ENCODE measurements at regions not wholly inside any gene's neighbourhood (a gene's known extent, or its start where the extent isn't known, plus 50 kb on each side); places are given as distances from the start of the nearest gene placed in this dataset.

DNA sequence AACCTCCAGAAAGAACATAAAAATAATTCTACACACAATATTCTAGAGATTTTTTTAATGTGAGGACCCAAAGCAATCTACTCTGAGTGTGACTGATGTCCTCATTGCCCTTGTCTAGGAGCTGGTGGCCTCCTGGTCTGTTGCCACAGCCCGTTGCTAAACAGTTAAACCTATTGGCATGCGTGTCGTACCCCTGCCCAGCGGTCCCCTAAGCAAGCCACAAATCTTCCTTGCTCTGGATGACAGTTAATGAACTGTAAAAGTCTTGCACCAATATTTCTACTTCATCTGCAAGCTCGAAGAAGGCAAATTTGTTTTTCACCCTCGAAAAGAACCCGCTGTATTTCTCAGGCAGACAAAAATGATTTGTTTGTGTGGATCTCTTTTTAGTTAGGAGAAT lies 489.1 kb upstream of the MEX3C start:
- no peaks in the 10 kb centered on the region for H3K27me3 ChIP-seq (ENCODE audit: low read depth)
- H3K4me3 ChIP-seq = no peak overlapping the region
- no peak for DNase-seq
- no peak for ATAC-seq
- no peaks in the 10 kb centered on the region for H3K9me3 ChIP-seq
- no peak overlapping the region for H3K27ac ChIP-seq
- no peak for TF ChIP-seq CTCF (IDR thresholded peaks at IDR 0.05)
- H3K36me3 ChIP-seq = no peaks in the 10 kb centered on the region
- intact Hi-C loops (cut with DNase I) = no loop called here
- H3K4me1 ChIP-seq = no peaks in the 10 kb centered on the region

DNA sequence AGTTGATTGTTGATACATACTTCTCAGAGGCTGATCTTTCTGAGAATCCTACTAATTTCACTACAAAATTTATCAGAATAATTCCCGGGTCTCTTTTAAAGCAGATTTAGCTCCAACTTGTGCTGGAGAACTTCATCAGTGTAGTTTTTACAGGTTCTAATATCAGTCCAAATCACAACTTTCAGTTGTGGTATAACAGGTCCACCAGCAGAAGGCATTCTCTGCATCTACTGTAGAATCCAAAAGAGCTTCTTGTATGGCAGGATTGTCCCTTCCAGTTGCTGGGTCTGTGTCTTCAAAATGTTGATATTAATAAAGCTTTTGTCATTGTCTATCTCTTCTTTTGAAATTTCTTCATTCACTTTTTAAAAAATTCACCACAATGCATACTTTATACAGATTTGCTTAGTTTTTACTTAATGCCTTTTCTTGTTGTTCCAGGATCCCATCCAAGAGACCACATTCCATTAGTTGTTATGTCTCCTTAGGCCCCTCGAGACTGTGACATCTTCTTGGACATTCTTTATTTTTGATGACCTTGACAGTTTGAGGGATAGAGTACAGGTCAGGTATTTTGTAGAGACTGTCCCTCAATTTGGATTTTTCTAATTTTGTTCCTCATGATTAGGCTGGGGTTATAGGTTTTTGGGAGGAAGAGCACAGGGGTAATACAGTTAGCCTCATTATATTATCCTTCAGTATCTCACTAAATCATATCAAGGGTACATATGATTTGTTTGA lies 490.5 kb upstream of the MEX3C start:
- Histone ChIP-seq H3K27ac (no peak overlapping the region), H3K36me3 (no peaks in the 10 kb centered on the region), H3K27me3 (ENCODE audit: low read depth) (no peaks in the 10 kb centered on the region), H3K4me3 (no peak overlapping the region), H3K9me3 (no peaks in the 10 kb centered on the region), H3K4me1 (no peaks in the 10 kb centered on the region)
- intact Hi-C loops (cut with DNase I) = no loop called here
- no peak for TF ChIP-seq CTCF (IDR thresholded peaks at IDR 0.05)
- no peak for DNase-seq
- ATAC-seq = no peak

DNA sequence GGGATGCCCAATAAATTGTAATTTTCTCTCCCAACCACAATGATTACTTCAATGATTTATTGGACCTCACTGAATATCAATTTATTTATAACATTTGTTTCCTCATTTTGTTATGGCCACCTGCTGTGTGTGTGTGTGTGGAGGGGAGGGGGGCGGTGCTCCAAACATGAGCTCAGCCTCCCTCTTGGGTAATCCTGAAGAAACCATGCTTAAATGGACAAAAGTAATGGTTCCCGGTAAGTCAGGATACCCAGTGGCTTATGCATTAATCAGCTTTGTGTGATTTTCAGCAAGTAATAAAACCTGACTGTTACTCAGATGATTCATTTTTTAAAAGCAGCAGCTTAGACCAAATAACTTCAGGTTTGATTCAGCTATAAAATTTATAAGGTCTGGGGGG lies 495.1 kb upstream of the MEX3C start:
- TF ChIP-seq CTCF (IDR thresholded peaks at IDR 0.05) = no peak
- DNase-seq = no peak
- H3K27ac ChIP-seq = no peak overlapping the region
- H3K9me3 ChIP-seq = no peaks in the 10 kb centered on the region
- no peaks in the 10 kb centered on the region for H3K36me3 ChIP-seq
- no peak for ATAC-seq
- no peak overlapping the region for H3K4me3 ChIP-seq
- no peaks in the 10 kb centered on the region for H3K27me3 ChIP-seq (ENCODE audit: low read depth)
- H3K4me1 ChIP-seq = no peaks in the 10 kb centered on the region
- intact Hi-C loops (cut with DNase I) = no loop called here

GRCh38 chr18:51711298-51711889 lies 513.9 kb upstream of the MEX3C start:
- TF ChIP-seq CTCF (IDR thresholded peaks at IDR 0.05) = no peak
- intact Hi-C loops (cut with DNase I) = no loop called here
- DNase-seq (no peak), ATAC-seq (no peak)
- H3K27me3 ChIP-seq (ENCODE audit: low read depth) = no peaks in the 10 kb centered on the region
- no peaks in the 10 kb centered on the region for H3K36me3 ChIP-seq
- H3K27ac ChIP-seq = no peak overlapping the region
- H3K4me3 ChIP-seq = no peak overlapping the region
- H3K4me1 ChIP-seq = no peaks in the 10 kb centered on the region
- H3K9me3 ChIP-seq = peaks cover 11% of the 10 kb centered on the region

- no peak for DNase-seq
- H3K4me3 ChIP-seq = no peak overlapping the region
- intact Hi-C loops (cut with DNase I) = no loop called here
Observed at GRCh38 chr18:51712821-51713220, 515.3 kb upstream of the MEX3C start.

More at GRCh38 chr18:51712821-51713220, 515.3 kb upstream of the MEX3C start:
- H3K27ac ChIP-seq = no peak overlapping the region
- no peaks in the 10 kb centered on the region for H3K36me3 ChIP-seq
- no peaks in the 10 kb centered on the region for H3K27me3 ChIP-seq (ENCODE audit: low read depth)
- H3K4me1 ChIP-seq = no peaks in the 10 kb centered on the region
- TF ChIP-seq CTCF (IDR thresholded peaks at IDR 0.05) = no peak
- no peak for ATAC-seq
- H3K9me3 ChIP-seq = peaks cover 6% of the 10 kb centered on the region

Measured in lower lobe of right lung (tissue), 2 donors.